HepG2 (cell line): ENCODE measurements at regions not wholly inside any gene's neighbourhood (a gene's known extent, or its start where the extent isn't known, plus 50 kb on each side); places are given as distances from the start of the nearest gene placed in this dataset.

Experiments
- CBX2 ChIP-seq, 2 experiments: fragments of 200-600 bp in 1 of 2; sonication (generic); formaldehyde crosslinking in 1 of 2; IDR thresholded peaks; 2 replicates each; pipeline versions ENCODE4 v1.7.0 to v1.8.1; 2018 to 2022; ENCODE audit warnings: low read depth in 2 of 2, low read length in 1 of 2, mild to moderate bottlenecking in 1 of 2, missing genetic modification reagents in 1 of 2
- CREB1 ChIP-seq, 2 experiments: fragments of 450-650 bp in 1 of 2; IDR thresholded peaks; 2 replicates each; pipeline ENCODE4 v1.6.1; 2016 to 2017; ENCODE audit warnings: control low read depth in 1 of 2, mild to moderate bottlenecking in 1 of 2, missing compliant biosample characterization in 1 of 2, missing genetic modification characterization in 1 of 2
- HNF1A ChIP-seq, 2 experiments: sonication (generic) in 1 of 2; formaldehyde crosslinking in 1 of 2; IDR thresholded peaks; 2 replicates each; pipeline versions ENCODE4 v1.4.0 to v1.6.1; 2016 to 2020; ENCODE audit warnings: borderline replicate concordance in 1 of 2, low read depth in 1 of 2, mild to moderate bottlenecking in 1 of 2, missing genetic modification reagents in 1 of 2
- IKZF4 ChIP-seq: sonication (generic); formaldehyde crosslinking; IDR thresholded peaks from 2 replicates; pipeline ENCODE4 v1.5.1; 2020; ENCODE audit warnings: borderline replicate concordance, mild to moderate bottlenecking, low read depth, missing genetic modification reagents; ENCODE audit errors: not compliant biosample characterization
- KDM1A ChIP-seq: IDR thresholded peaks from 2 replicates; pipeline ENCODE4 v1.6.1; 2016; ENCODE audit warnings: missing compliant biosample characterization
- MIER2 ChIP-seq: IDR thresholded peaks from 2 replicates; pipeline ENCODE4 v1.6.1; 2016; ENCODE audit warnings: missing biosample characterization, missing genetic modification reagents
- MTA1 ChIP-seq: sonication (generic); formaldehyde crosslinking; IDR thresholded peaks from 2 replicates; pipeline ENCODE4 v1.4.0; 2020; ENCODE audit warnings: missing genetic modification reagents, mild to moderate bottlenecking, borderline replicate concordance
- ZBTB26 ChIP-seq: IDR thresholded peaks from 2 replicates; pipeline ENCODE4 v1.6.1; 2016; ENCODE audit warnings: missing compliant biosample characterization, missing genetic modification reagents, borderline replicate concordance
- ZBTB3 ChIP-seq: sonication (generic); formaldehyde crosslinking; IDR thresholded peaks from 2 replicates; pipeline ENCODE4 v1.4.0; 2020; ENCODE audit warnings: low read depth, mild to moderate bottlenecking, moderate library complexity, missing genetic modification reagents, borderline replicate concordance
- ZFP36L2 ChIP-seq: sonication (generic); formaldehyde crosslinking; IDR thresholded peaks from 2 replicates; pipeline ENCODE4 v1.4.0; 2020; ENCODE audit warnings: missing genetic modification reagents
- ZNF296 ChIP-seq: sonication (generic); formaldehyde crosslinking; conservative IDR thresholded peaks from 2 replicates; pipeline ENCODE4 v1.5.0; 2020; ENCODE audit warnings: mild to moderate bottlenecking, missing genetic modification reagents
- ZNF350 ChIP-seq: sonication (generic); formaldehyde crosslinking; IDR thresholded peaks from 2 replicates; pipeline ENCODE4 v1.4.0; 2020; ENCODE audit warnings: mild to moderate bottlenecking, low read depth, missing genetic modification reagents, borderline replicate concordance
- ZNF414 ChIP-seq: sonication (generic); formaldehyde crosslinking; IDR thresholded peaks from 2 replicates; pipeline ENCODE4 v1.5.0; 2020; ENCODE audit warnings: missing genetic modification reagents
- ZNF7 ChIP-seq: IDR thresholded peaks from 2 replicates; pipeline ENCODE4 v1.6.1; 2016; ENCODE audit warnings: missing biosample characterization, missing genetic modification reagents
- ZSCAN22 ChIP-seq: sonication (generic); formaldehyde crosslinking; IDR thresholded peaks from 2 replicates; pipeline ENCODE4 v1.4.0; 2020; ENCODE audit warnings: mild to moderate bottlenecking, missing genetic modification reagents
- ZSCAN30 ChIP-seq: sonication (generic); formaldehyde crosslinking; IDR thresholded peaks from 2 replicates; pipeline ENCODE4 v1.5.0; 2020; ENCODE audit warnings: mild to moderate bottlenecking, missing genetic modification reagents

GRCh38 chr3:127396473-127396872, 108.6 kb upstream of the PRR20G start (continued):
- TF ChIP-seq HNF1A (IDR thresholded peaks at IDR 0.05; ENCODE audit: low read depth): no peak
- TF ChIP-seq HNF1A (CRISPR knock-in tag; IDR thresholded peaks at IDR 0.05; ENCODE audit: borderline replicate concordance): no peak
- TF ChIP-seq MIER2 (CRISPR knock-in tag): no peak
- TF ChIP-seq MTA1: no peak
- TF ChIP-seq IKZF4: no peak
- TF ChIP-seq ZBTB26 (CRISPR knock-in tag): no peak
- no peak for TF ChIP-seq ZNF350 (CRISPR knock-in tag)
- no peak for TF ChIP-seq CBX2 (IDR thresholded peaks at IDR 0.05; ENCODE audit: low read depth, low read length)
- TF ChIP-seq CBX2 (CRISPR knock-in tag; IDR thresholded peaks at IDR 0.05; ENCODE audit: low read depth): no peak
- no peak for TF ChIP-seq ZNF296
- no peak for TF ChIP-seq ZSCAN22
- TF ChIP-seq CREB1 (IDR thresholded peaks at IDR 0.05): no peak
- TF ChIP-seq CREB1 (CRISPR knock-in tag; IDR thresholded peaks at IDR 0.05): no peak
- no peak for TF ChIP-seq ZBTB3 (CRISPR knock-in tag)
- no peak for TF ChIP-seq ZNF7 (CRISPR knock-in tag)
- no peak for TF ChIP-seq ZNF414 (CRISPR knock-in tag)
- TF ChIP-seq KDM1A (CRISPR knock-in tag): no peak
- TF ChIP-seq ZSCAN30: no peak
- no peak for TF ChIP-seq ZFP36L2
